Medulla oblongata (tissue), 1 donor: ENCODE measurements at regions not wholly inside any gene's neighbourhood (a gene's known extent, or its start where the extent isn't known, plus 50 kb on each side); places are given as distances from the start of the nearest gene placed in this dataset.

Source experiments
- DNase-seq: peaks from one replicate; pipeline ENCODE4 v3.0.0-alpha.2; 2015; ENCODE audit errors: extremely low spot score

DNA sequence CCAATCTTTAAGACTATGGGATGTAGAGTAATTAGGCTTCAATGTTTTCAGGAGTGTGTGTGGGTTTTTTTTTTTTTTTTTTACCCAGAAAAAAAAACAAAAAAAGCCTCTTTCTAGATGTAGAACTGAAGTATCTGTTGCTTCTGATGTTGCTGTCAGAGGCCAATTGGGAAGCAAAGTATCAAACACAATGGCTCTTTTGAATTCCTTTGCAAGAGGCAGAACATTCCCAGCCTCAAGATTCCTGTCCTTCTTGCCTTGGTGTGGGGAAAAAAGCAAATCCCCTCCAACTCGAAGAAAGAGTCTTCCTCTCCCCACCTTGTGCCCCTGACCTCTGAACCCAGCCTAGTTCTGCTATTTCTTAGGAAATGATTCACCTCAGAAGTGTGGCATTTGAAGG is 55.4 kb upstream of the LMO4 start:
- no peak for DNase-seq

DNA sequence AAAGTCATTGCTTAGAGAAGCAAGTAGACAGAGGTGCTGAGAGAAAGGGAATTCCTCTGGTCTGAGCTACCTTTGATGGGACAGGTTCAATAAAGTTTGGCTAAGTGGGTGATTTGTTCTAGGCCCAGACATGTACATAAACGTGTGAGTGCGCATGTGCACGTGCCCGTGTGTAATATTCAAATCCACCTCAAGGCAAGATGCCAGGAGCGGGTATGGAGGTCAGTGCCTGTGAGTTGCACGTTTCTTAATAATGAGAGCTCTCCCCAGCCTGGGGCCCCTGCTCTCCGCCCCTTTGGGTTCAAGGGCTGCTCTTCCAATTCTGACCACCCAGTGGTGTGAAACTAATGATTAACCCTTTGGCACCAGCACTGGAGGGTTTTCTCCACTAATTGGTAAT is 53.8 kb upstream of the LMO4 start:
- DNase-seq = no peak

DNA sequence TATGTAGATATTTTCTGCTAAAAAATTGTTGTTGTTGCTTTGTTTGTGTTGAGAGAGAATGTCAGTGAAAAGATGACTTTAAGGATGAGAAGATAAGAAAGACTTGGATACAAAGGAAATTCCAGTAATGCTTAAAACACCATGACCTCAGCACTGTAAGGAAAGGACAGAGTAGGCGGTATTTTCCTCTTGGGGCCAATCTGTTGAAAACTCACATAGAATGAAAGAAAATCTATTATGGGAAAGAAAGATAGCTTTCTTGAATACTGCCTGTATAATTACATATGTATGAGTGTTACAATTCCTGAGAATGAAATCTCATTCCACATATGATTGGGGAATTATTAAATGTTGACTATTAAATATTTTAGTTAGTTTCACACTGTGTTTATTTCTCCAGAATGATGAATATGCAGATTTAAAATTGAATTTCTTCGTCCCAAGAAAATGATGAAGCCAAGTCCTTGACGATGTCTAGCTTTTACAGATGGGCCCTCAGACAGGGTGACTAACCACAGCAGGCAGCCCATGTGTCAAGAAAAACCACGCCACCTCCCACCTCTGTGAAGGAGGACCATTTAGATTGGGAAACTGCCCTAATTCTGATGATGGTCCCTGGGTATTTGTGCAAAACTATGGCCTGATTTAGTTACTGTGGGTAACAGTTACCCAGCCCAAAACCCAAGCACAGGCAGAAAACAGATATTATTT is 49.7 kb upstream of the LMO4 start:
- no peak for DNase-seq
